HG03378 (cell line): ENCODE measurements at regions not wholly inside any gene's neighbourhood (a gene's known extent, or its start where the extent isn't known, plus 50 kb on each side); places are given as distances from the start of the nearest gene placed in this dataset.

Experiments used
- ATAC-seq: cut with Tn5 transposase; IDR thresholded peaks from one replicate; pipeline ENCODE4 v1.9.1; 2021; ENCODE audit warnings: mild to moderate bottlenecking, moderate library complexity; ENCODE audit not compliant: unreplicated experiment

DNA sequence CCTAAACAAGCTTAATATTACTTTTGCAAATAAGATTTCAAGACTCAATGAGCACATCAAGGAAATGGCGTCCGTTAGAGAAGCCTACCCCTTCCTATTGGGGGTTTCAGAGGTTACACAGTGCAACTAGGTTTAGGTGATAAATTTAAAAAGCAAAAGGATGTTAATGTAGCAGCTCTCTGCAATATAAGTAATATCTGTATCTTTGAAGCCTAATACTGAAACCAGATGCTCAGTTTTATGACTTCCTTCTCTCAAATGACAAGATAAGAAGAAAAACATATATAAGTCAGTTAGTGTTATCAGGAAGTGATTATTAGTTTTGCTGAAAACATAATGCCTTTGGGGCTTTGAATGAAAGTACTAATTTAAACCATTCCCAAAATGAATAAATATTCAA is 54.3 kb upstream of the MED13 start:
- ATAC-seq = peak; percentile 72
